Fibroblast of lung (primary cell): ENCODE measurements at regions not wholly inside any gene's neighbourhood (a gene's known extent, or its start where the extent isn't known, plus 50 kb on each side); places are given as distances from the start of the nearest gene placed in this dataset.
A peak's percentile ranks its signal among the peaks of the same experiment; 100 is the strongest.

Source experiments
- DNase-seq, 2 donors: peaks; one replicate each; pipeline versions ENCODE4 v3.0.0 to v3.0.0-alpha.2; 2010; ENCODE audit warnings: low read depth in 2 of 2
- H2AFZ ChIP-seq: 2 replicates; pipeline ENCODE4 v1.5.1; 2012; ENCODE audit warnings: low read length, control low read depth, inconsistent platforms
- H3K27ac ChIP-seq: 2 replicates; pipeline ENCODE4 v1.5.1; 2011; ENCODE audit warnings: low read length, control low read depth; ENCODE audit not compliant: insufficient read depth
- H3K27me3 ChIP-seq: 2 replicates; pipeline ENCODE4 v1.5.1; 2011; ENCODE audit warnings: mild to moderate bottlenecking, low read length; ENCODE audit not compliant: control insufficient read depth, insufficient read depth
- H3K36me3 ChIP-seq: 2 replicates; pipeline ENCODE4 v1.5.1; 2011; ENCODE audit warnings: low read length; ENCODE audit not compliant: control insufficient read depth, insufficient read depth
- H3K4me1 ChIP-seq: 2 replicates; pipeline ENCODE4 v1.5.1; 2011; ENCODE audit warnings: low read length; ENCODE audit not compliant: control insufficient read depth, insufficient read depth; ENCODE audit errors: extremely low read depth
- H3K4me2 ChIP-seq: 2 replicates; pipeline ENCODE4 v1.5.1; 2011; ENCODE audit warnings: low read length, control low read depth; ENCODE audit not compliant: insufficient read depth; ENCODE audit errors: extremely low read depth
- H3K4me3 ChIP-seq, 4 experiments: fragments of 200-600 bp in 1 of 4; sonication (generic) in 1 of 4; replicated peaks in 1 of 4; 2 replicates each; pipeline ENCODE4 v1.5.1; 2011 to 2016; ENCODE audit warnings: low read length in 4 of 4, low read depth in 3 of 4, mild to moderate bottlenecking in 3 of 4, control low read depth in 2 of 4, inconsistent platforms in 1 of 4, mixed read lengths in 1 of 4; ENCODE audit not compliant: insufficient read depth in 1 of 4; ENCODE audit errors: control extremely low read depth in 1 of 4
- H3K79me2 ChIP-seq: 2 replicates; pipeline ENCODE4 v1.5.1; 2012; ENCODE audit warnings: mild to moderate bottlenecking, low read length, inconsistent platforms; ENCODE audit not compliant: control insufficient read depth, insufficient read depth
- H3K9ac ChIP-seq: 2 replicates; pipeline ENCODE4 v1.5.1; 2011; ENCODE audit warnings: mild to moderate bottlenecking, low read length, control low read depth; ENCODE audit not compliant: insufficient read depth
- H3K9me3 ChIP-seq: 2 replicates; pipeline ENCODE4 v1.5.1; 2012; ENCODE audit warnings: low read depth, low read length; ENCODE audit not compliant: control insufficient read depth, insufficient read depth
- H4K20me1 ChIP-seq: 2 replicates; pipeline ENCODE4 v1.5.1; 2011; ENCODE audit warnings: low read length; ENCODE audit not compliant: control insufficient read depth, insufficient read depth; ENCODE audit errors: extremely low read depth
- EZH2 ChIP-seq: IDR thresholded peaks from 2 replicates; pipeline ENCODE4 v1.5.1; 2012; ENCODE audit warnings: low read length, control low read depth, mild to moderate bottlenecking; ENCODE audit errors: missing control alignments
- TF ChIP-seq, protein P1 (sequence below), 2 donors: IDR thresholded peaks in 1 of 2; conservative IDR thresholded peaks in 1 of 2; 1 replicate in 1 of 2; 2 replicates in 1 of 2; pipeline ENCODE4 v1.5.1; 2011 to 2012; ENCODE audit warnings: low read length in 2 of 2, control low read depth in 1 of 2, inconsistent platforms in 1 of 2, low read depth in 1 of 2, mild to moderate bottlenecking in 1 of 2

DNA sequence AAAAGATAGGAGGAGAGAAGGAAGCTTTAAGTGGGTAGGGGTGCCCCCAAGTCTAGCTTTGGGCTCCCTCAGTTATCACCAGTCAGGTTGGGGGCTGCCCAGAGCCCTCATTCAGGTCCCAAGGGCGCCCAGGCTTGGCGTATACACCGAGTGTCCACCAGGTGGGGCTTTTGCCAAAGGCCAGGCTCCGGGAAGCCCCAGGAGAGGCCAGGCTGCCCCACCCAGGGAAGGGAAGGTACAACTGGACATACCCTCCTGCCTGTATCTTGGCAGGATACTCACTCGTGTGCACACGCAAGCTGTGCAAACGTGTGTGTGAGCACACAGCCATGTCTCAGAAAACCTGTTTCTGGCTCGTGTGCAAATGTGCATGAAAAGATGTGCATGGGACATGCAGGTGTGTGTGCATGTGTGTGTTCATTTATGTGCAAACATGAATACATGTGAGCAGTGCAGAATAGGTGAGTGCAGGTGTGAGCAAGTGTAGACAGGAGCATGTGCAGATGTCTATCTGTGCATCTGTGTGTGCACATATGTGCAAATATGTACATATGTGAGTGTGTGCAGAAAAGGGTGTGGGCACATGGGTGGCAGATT lies 103.9 kb upstream of the MYL2 start:
- H3K27me3 ChIP-seq, result no peaks in the 10 kb centered on the region
- H3K9me3 ChIP-seq, result no peaks in the 10 kb centered on the region
- H3K9ac ChIP-seq, result no peak overlapping the region
- H3K36me3 ChIP-seq, result no peaks in the 10 kb centered on the region
- no peaks in the 10 kb centered on the region for H3K4me1 ChIP-seq
- no peaks in the 10 kb centered on the region for H3K79me2 ChIP-seq
- no peak overlapping the region for H3K4me3 ChIP-seq
- no peak overlapping the region for H2AFZ ChIP-seq
- H4K20me1 ChIP-seq, result no peaks in the 10 kb centered on the region
- no peak for TF ChIP-seq EZH2
- TF ChIP-seq, protein P1, sequence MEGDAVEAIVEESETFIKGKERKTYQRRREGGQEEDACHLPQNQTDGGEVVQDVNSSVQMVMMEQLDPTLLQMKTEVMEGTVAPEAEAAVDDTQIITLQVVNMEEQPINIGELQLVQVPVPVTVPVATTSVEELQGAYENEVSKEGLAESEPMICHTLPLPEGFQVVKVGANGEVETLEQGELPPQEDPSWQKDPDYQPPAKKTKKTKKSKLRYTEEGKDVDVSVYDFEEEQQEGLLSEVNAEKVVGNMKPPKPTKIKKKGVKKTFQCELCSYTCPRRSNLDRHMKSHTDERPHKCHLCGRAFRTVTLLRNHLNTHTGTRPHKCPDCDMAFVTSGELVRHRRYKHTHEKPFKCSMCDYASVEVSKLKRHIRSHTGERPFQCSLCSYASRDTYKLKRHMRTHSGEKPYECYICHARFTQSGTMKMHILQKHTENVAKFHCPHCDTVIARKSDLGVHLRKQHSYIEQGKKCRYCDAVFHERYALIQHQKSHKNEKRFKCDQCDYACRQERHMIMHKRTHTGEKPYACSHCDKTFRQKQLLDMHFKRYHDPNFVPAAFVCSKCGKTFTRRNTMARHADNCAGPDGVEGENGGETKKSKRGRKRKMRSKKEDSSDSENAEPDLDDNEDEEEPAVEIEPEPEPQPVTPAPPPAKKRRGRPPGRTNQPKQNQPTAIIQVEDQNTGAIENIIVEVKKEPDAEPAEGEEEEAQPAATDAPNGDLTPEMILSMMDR (conservative IDR thresholded peaks at IDR 0.05 in 1 of 2, IDR thresholded peaks at IDR 0.05 in 1 of 2; ENCODE audit: low read depth in 1 of 2, low read length in 2 of 2), result peak; percentile 14 to 54
- H3K4me2 ChIP-seq, result no peak overlapping the region
- no peak overlapping the region for H3K27ac ChIP-seq
- peak; percentile 9 to 13 for DNase-seq

DNA sequence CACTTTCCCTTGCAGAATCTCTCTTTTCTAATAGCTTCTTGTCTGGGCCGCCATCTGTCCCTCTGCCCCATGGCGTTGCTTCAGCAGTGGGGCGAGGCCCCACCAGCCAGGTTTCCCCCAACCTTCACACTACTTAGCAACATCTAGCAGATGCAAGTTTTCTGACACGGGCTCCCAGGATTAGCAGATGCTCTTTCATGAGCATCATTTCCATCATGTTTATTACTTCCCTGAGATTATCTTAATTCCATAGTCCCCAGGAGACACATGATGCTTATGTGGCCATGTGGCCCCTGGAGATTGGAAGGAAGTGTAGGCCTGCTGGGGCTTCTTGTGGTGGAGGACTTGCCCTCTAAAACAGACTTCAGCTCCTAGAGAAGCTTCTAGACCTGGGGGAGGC lies 102.0 kb upstream of the MYL2 start:
- Histone ChIP-seq H3K9ac (no peak overlapping the region), H3K27ac (no peak overlapping the region), H3K4me2 (no peak overlapping the region), H3K4me1 (no peaks in the 10 kb centered on the region), H3K79me2 (no peaks in the 10 kb centered on the region), H2AFZ (no peak overlapping the region), H4K20me1 (no peaks in the 10 kb centered on the region), H3K9me3 (no peaks in the 10 kb centered on the region), H3K36me3 (no peaks in the 10 kb centered on the region), H3K27me3 (no peaks in the 10 kb centered on the region), H3K4me3 (no peak overlapping the region)
- DNase-seq, result no peak
- TF ChIP-seq, protein P1 (conservative IDR thresholded peaks at IDR 0.05 in 1 of 2, IDR thresholded peaks at IDR 0.05 in 1 of 2; ENCODE audit: low read depth in 1 of 2, low read length in 2 of 2), result no peak
- TF ChIP-seq EZH2, result no peak

DNA sequence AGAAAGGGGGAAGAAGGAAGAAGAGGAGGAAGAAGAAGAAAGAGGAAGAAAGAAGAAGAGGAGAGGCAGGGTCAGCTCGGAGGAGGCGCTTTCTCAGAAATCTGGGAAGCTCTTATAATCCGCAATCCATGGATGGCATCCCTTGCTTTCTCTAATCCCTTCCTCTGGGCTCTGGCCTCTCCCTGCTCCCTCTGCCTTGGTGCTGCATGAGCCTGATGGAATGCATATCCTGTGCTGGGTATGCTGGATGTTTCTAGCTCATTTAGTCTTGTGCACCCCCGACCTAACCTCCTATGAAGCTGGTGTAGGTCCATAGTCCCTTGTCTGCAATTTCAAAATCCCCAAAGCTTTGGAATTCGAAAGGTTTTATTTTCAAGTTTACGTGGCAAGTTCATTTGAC lies 94.2 kb upstream of the MYL2 start:
- Histone ChIP-seq H3K27ac (no peak overlapping the region), H3K27me3 (no peaks in the 10 kb centered on the region), H3K4me2 (no peak overlapping the region), H3K36me3 (no peaks in the 10 kb centered on the region), H3K4me3 (no peak overlapping the region), H3K9me3 (no peaks in the 10 kb centered on the region), H3K4me1 (no peaks in the 10 kb centered on the region), H3K9ac (no peak overlapping the region), H2AFZ (no peak overlapping the region), H4K20me1 (no peaks in the 10 kb centered on the region), H3K79me2 (no peaks in the 10 kb centered on the region)
- DNase-seq, result no peak
- TF ChIP-seq EZH2, result no peak
- TF ChIP-seq, protein P1 (conservative IDR thresholded peaks at IDR 0.05 in 1 of 2, IDR thresholded peaks at IDR 0.05 in 1 of 2; ENCODE audit: low read depth in 1 of 2, low read length in 2 of 2), result no peak
